Left lung (tissue), 4 donors: ENCODE measurements at regions not wholly inside any gene's neighbourhood (a gene's known extent, or its start where the extent isn't known, plus 50 kb on each side); places are given as distances from the start of the nearest gene placed in this dataset.

ENCODE experiments used
- ATAC-seq: fragments of 200-7000 bp; cut with Tn5 transposase; one replicate; pipeline ENCODE4 v1.9.1; 2020; ENCODE audit warnings: moderate library complexity
- DNase-seq, 4 donors: peaks; one replicate each; pipeline ENCODE4 v3.0.0-alpha.2; 2013 to 2020
- H3K27ac ChIP-seq, 2 donors: fragments of 200-600 bp; sonication (generic) in 1 of 2; one replicate each; pipeline versions ENCODE4 v1.5.0 to v1.8.0; 2020 to 2021
- H3K27me3 ChIP-seq, 2 donors: fragments of 200-600 bp; sonication (generic) in 1 of 2; one replicate each; pipeline versions ENCODE4 v1.5.0 to v1.8.0; 2020 to 2021
- H3K36me3 ChIP-seq, 2 donors: fragments of 200-600 bp; sonication (generic) in 1 of 2; one replicate each; pipeline versions ENCODE4 v1.5.0 to v1.8.0; 2020 to 2021
- H3K4me1 ChIP-seq, 2 donors: fragments of 200-600 bp; one replicate each; pipeline ENCODE4 v1.8.0; 2021
- H3K4me3 ChIP-seq, 2 donors: fragments of 200-600 bp; sonication (generic) in 1 of 2; one replicate each; pipeline versions ENCODE4 v1.5.0 to v1.8.0; 2020 to 2021; ENCODE audit warnings: mild to moderate bottlenecking in 1 of 2
- H3K9me3 ChIP-seq, 2 donors: fragments of 200-600 bp; sonication (generic) in 1 of 2; one replicate each; pipeline versions ENCODE4 v1.5.0 to v1.8.0; 2020 to 2021
- intact Hi-C, 2 donors: fragments of 100-400 bp; cut with DNase I; formaldehyde crosslinking; loops; one replicate each; pipeline versions ENCODE4 v1.11.2 to v1.14.2; 2022
- TF ChIP-seq, protein P1 (sequence below), 2 donors: fragments of 200-600 bp; sonication (generic) in 1 of 2; IDR thresholded peaks; one replicate each; pipeline versions ENCODE4 v1.5.0 to v1.8.0; 2021; ENCODE audit warnings: antibody characterized with exemption in 2 of 2
- donor health status: DM: no; HTN: yes; CAD: no.
- donor health status: DM: no; HTN: no; CAD: no.

DNA sequence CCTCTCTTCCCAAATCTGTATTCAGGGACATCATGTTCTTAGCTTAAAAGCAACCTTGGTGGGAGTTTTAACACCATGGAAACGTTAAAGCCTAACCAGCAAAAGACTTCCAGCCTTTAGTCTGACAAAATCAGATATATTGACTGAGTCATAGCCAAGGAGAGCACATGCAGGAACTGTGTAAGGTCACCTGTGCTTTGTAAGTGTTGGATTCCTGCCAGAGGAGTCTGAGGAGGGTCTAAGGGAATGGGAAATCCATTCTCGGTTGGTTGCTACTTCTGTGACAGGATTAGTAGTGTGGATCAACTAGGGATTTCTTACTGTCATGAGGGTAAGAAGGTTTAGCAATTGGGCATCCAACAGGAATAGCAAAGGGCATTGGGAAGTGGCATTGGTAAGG is 142.0 kb upstream of the CHD1 start:
- intact Hi-C loops, result no loop called here
- DNase-seq (no peak), ATAC-seq (no peak)
- Histone ChIP-seq H3K36me3 (no peaks in the 10 kb centered on the region), H3K9me3 (no peaks in the 10 kb centered on the region), H3K4me1 (no peaks in the 10 kb centered on the region), H3K27ac (no peak overlapping the region), H3K27me3 (no peaks in the 10 kb centered on the region), H3K4me3 (no peak overlapping the region)
- TF ChIP-seq, protein P1, sequence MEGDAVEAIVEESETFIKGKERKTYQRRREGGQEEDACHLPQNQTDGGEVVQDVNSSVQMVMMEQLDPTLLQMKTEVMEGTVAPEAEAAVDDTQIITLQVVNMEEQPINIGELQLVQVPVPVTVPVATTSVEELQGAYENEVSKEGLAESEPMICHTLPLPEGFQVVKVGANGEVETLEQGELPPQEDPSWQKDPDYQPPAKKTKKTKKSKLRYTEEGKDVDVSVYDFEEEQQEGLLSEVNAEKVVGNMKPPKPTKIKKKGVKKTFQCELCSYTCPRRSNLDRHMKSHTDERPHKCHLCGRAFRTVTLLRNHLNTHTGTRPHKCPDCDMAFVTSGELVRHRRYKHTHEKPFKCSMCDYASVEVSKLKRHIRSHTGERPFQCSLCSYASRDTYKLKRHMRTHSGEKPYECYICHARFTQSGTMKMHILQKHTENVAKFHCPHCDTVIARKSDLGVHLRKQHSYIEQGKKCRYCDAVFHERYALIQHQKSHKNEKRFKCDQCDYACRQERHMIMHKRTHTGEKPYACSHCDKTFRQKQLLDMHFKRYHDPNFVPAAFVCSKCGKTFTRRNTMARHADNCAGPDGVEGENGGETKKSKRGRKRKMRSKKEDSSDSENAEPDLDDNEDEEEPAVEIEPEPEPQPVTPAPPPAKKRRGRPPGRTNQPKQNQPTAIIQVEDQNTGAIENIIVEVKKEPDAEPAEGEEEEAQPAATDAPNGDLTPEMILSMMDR (IDR thresholded peaks at IDR 0.05), result no peak

DNA sequence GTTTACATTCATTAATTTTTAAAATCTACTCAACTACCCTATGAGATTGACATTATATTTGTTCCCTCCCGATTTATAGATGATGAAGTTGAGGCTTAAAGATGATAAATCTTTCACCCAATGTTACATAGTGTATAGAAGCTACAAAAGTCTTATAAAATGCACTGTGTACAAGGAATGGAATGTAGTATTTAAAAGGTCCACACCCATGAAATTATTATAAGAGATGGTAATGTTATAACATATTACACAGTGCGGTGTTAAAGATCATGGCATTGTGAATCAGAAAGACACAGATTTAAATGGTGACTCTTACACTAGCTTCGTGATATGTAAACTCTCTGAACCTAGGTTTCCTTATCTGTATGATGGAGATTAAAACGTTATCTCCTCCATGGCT is 141.6 kb upstream of the CHD1 start:
- Histone ChIP-seq H3K27ac (no peak overlapping the region), H3K4me1 (no peaks in the 10 kb centered on the region), H3K36me3 (no peaks in the 10 kb centered on the region), H3K27me3 (no peaks in the 10 kb centered on the region), H3K4me3 (no peak overlapping the region), H3K9me3 (no peaks in the 10 kb centered on the region)
- TF ChIP-seq, protein P1 (IDR thresholded peaks at IDR 0.05), result no peak
- ATAC-seq (no peak), DNase-seq (no peak)
- intact Hi-C loops, result no loop called here

DNA sequence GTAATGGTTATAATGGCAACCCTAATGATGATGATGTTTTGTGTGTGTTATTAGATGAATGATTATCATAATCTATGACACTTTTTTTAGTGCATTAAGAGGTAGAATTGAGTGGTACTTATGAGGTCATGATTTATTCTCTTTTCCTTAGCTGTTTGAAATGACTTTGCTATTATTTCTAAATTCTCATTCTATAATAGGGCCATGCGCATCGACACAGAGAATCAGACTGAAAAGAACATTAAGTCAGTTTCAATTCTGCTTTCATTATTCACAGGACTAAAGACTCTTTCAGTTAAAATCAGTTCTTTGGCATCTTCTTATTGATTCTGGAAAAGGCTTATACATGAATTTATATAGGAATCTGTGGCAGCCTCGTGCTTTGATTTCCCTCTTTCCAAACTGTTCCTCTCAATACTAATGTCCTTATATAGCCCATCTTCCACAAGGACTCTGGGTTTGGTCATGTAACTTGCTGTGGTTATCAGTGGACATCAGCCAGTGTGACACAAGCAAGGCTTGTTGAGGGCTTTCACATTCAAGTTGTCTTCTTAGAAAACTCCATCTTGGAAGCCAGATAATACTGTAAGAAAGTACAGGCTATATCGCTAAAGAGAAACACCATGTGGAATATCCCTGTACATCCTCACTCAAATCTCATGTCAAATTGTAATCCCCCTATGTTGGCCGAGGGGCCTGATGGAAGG is 140.3 kb upstream of the CHD1 start:
- Histone ChIP-seq H3K4me1 (no peaks in the 10 kb centered on the region), H3K36me3 (no peaks in the 10 kb centered on the region), H3K4me3 (no peak overlapping the region), H3K27ac (no peak overlapping the region), H3K9me3 (no peaks in the 10 kb centered on the region), H3K27me3 (no peaks in the 10 kb centered on the region)
- ATAC-seq, result no peak
- intact Hi-C loops, result no loop called here
- DNase-seq, result no peak
- TF ChIP-seq, protein P1 (IDR thresholded peaks at IDR 0.05), result no peak

DNA sequence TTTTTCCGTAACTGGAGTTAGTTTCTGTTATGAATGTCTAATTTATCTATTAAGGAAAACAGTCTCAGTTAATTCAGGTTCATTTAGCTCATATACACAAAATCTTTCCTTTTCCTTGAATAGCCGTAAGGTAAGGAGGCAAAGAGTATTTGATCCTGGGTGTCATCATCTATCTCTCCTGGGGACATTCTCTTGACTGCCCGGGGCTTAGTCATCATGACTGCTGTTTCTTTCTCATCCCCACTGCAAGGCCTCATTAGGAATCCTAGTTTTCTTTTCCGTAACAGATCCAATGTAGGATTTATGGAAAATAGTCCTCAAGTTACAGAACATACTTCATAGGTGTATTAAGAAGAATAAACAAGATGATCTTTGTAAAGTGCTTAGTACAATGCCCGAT is 134.9 kb upstream of the CHD1 start:
- TF ChIP-seq, protein P1 (IDR thresholded peaks at IDR 0.05), result no peak
- intact Hi-C loops, result no loop called here

DNA sequence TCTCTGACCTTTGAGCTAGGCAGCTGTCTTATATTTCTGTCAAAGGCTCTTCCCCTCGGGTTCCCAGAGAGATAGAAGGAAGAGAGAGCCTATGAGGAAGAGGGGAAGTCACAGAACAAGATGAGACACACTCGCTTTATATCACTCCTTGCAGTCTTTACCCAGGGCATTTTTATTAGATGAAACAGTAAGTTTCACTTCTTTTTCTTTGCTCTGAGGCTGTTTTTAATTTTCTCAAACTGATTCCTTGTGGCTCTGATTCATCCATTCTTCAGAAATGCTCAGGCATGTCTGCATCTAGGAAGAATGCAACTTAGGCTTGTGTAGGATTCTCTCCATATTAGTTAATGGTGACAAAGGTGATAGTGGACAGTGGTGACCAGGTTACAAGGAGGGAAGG is 132.9 kb upstream of the CHD1 start:
- H3K36me3 ChIP-seq, result no peaks in the 10 kb centered on the region
- peaks cover 0 to 8% of the 10 kb centered on the region in 2 donors for H3K4me1 ChIP-seq
- peak; percentile 14 for ATAC-seq
- intact Hi-C loops, result no loop called here
- no peak overlapping the region for H3K4me3 ChIP-seq
- H3K27ac ChIP-seq, result no peak overlapping the region
- no peaks in the 10 kb centered on the region for H3K9me3 ChIP-seq
- TF ChIP-seq, protein P1 (IDR thresholded peaks at IDR 0.05), result no peak
- no peaks in the 10 kb centered on the region for H3K27me3 ChIP-seq
- no peak for DNase-seq

More for the DNA sequence above, 134.9 kb upstream of the CHD1 start:
- Histone ChIP-seq H3K27me3 (no peaks in the 10 kb centered on the region), H3K27ac (no peak overlapping the region), H3K4me1 (peaks cover 0 to 8% of the 10 kb centered on the region in 2 donors), H3K9me3 (no peaks in the 10 kb centered on the region), H3K36me3 (no peaks in the 10 kb centered on the region), H3K4me3 (no peak overlapping the region)
- no peak for DNase-seq
- ATAC-seq, result no peak
